Coronary artery (tissue), 2 donors: ENCODE measurements at regions not wholly inside any gene's neighbourhood (a gene's known extent, or its start where the extent isn't known, plus 50 kb on each side); places are given as distances from the start of the nearest gene placed in this dataset.

Experiments
- DNase-seq: peaks from one replicate; pipeline ENCODE4 v3.0.0-alpha.2; 2017; ENCODE audit warnings: low spot score
- H3K27ac ChIP-seq, 2 donors: fragments of 200-600 bp; sonication (generic); one replicate each; pipeline ENCODE4 v1.5.1; 2016 to 2019
- H3K4me3 ChIP-seq: fragments of 200-600 bp; sonication (generic); 2 replicates; pipeline ENCODE4 v1.5.1; 2016; ENCODE audit warnings: mild to moderate bottlenecking, moderate library complexity
- TF ChIP-seq, protein P1 (sequence below): fragments of 200-600 bp; sonication (generic); IDR thresholded peaks from one replicate; pipeline ENCODE4 v1.5.1; 2019; ENCODE audit warnings: antibody characterized with exemption

DNA sequence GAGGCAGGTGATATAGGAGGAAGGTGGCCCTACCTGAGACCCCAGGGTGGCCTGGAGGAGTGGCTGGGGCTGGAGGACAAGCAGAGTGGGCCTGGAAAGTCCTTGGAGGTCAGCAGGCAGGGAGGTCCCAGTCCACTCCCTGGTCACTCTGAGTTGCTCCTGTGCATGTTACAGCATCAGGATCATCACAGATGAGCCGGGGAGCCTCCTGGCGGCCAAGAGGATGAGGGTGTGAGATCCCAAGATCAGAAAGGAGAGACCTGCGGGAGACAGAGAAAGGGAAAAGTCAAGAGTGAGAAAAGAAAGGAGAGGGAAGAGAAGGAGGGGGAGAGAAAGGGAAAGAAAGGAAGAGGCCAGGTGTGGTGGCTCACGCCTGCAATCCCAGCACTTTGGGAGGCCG, 71.7 kb downstream of the MRM1 start:
- Histone ChIP-seq H3K4me3 (no peak overlapping the region), H3K27ac (no peak overlapping the region)
- TF ChIP-seq, protein P1, sequence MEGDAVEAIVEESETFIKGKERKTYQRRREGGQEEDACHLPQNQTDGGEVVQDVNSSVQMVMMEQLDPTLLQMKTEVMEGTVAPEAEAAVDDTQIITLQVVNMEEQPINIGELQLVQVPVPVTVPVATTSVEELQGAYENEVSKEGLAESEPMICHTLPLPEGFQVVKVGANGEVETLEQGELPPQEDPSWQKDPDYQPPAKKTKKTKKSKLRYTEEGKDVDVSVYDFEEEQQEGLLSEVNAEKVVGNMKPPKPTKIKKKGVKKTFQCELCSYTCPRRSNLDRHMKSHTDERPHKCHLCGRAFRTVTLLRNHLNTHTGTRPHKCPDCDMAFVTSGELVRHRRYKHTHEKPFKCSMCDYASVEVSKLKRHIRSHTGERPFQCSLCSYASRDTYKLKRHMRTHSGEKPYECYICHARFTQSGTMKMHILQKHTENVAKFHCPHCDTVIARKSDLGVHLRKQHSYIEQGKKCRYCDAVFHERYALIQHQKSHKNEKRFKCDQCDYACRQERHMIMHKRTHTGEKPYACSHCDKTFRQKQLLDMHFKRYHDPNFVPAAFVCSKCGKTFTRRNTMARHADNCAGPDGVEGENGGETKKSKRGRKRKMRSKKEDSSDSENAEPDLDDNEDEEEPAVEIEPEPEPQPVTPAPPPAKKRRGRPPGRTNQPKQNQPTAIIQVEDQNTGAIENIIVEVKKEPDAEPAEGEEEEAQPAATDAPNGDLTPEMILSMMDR = no peak
- DNase-seq = no peak

DNA sequence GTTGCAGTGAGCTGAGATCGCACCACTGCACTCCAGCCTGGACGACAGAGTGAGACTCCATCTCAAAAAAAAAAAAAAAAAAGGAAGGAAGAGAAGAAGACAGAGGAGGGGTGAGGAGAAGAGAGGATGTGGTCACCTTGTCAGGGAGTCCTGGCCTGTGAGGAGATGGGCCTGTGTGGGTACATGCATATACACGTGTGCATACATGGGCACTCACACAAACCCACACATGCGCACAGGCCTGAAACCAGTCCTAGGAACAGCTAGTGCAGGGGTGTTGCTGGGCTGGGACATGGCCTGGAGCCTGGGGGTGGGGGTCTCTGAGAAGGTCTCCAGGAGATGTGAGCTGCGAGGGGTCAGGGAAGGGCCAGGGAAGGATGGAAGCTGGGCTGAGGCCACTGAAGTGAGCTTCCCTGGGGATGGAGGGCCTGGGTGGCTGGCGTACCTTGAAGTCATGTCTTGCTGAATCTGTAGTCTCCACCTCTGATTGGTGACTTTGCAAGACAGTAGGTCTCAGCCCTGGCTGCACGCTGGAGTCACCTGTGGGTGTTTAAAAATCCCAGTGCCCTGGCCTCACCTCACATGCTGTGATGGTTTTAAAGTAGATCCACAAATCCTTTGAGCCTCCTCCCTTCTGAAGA, 72.4 kb downstream of the MRM1 start:
- Histone ChIP-seq H3K4me3 (no peak overlapping the region), H3K27ac (no peak overlapping the region)
- no peak for DNase-seq
- TF ChIP-seq, protein P1 = no peak

DNA sequence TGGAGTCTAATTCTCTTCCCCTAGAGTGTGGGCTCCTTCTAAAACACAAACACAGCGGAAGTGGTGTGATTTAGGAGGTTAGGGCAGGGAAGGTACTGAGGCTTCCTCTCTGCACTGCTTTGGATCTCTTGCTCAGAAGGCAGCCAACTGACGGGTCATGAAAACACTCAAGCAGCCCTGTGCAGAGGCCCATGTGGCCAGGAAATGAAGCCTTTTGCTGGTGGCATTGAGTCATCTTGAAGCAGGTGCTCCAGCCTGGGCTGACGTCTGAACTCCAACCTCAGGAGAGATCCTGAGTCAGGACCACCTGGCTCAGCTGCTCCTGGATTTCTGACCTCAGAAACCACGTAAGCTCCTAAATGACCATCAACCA, 72.9 kb downstream of the MRM1 start:
- no peak for DNase-seq
- no peak overlapping the region for H3K4me3 ChIP-seq
- TF ChIP-seq, protein P1 = no peak
- H3K27ac ChIP-seq = no peak overlapping the region

DNA sequence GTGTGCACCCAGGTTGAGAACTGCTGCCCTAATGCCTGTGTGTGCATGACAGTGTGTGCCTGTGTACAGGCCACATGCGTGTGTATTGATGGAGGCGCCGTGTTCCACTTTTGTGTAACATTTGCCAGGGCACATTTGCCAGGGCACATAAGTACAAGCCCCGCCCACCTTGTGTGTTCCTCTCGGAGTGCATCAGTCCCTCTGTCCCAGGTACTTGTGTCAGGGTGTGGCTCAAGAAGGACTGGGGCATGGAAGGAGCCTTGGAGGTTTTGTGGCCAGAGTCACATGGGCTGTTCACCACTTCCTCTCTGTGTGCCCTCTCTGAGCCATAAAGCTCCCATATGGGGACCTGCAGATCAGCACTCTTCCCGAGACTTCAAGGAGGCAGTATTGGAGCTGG, 73.9 kb downstream of the MRM1 start:
- DNase-seq = no peak
- TF ChIP-seq, protein P1 = no peak
- H3K4me3 ChIP-seq = no peak overlapping the region
- H3K27ac ChIP-seq = no peak overlapping the region

DNA sequence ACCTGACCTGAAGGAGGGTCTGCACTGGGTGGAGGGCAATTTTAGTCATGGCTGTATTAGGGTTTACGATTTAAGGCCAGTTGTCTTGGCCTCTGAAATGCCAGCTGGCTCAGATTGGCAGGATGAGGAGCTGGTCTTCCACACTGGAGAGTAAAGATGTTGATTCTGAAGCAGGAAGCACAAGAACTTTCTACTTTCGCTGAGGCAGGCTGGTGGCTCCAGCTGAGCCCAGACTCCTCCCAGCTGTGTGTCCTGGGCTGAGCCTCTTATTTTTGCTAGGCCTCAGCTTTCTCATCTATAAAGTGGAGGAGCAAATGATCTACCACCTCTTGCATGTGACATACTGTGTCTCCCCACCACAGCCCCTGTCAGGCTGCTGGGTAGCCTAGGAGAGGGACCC, 74.4 kb downstream of the MRM1 start:
- no peak overlapping the region for H3K27ac ChIP-seq
- no peak overlapping the region for H3K4me3 ChIP-seq
- no peak for DNase-seq
- TF ChIP-seq, protein P1 = no peak

DNA sequence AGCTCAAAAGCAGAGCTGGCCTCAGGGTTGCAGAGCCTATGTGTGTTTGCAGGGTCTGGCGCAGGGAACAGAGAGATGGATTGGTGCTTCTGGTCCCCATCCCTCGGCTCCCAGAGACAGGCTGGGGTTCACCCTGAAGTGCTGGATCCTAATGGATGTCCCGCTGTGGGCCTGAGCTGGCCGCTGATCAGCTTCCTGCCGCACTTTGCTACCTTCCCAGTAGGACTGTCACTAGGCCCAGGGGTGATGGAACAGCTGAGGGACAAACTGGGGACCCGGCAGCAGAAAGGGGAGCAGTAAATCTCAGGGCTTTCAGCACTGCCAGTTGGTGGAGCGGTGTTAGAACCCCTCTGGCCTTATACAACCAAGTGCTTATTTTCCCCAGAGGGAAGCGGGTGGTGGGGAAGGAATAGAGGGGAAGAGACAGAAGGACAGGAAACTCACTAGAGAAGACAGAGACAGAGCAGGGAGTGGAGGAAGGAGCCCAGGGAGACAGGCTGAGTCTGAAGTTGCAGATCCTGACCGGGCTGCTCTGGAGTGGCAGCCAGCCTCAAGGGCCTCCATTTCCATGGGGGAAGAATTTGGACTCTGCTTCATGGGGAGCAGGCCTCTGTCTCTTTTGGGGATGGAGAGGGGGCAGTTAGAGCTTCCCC, 78.6 kb downstream of the MRM1 start:
- DNase-seq = no peak
- Histone ChIP-seq H3K4me3 (no peak overlapping the region), H3K27ac (no peak overlapping the region)
- TF ChIP-seq, protein P1 = no peak

DNA sequence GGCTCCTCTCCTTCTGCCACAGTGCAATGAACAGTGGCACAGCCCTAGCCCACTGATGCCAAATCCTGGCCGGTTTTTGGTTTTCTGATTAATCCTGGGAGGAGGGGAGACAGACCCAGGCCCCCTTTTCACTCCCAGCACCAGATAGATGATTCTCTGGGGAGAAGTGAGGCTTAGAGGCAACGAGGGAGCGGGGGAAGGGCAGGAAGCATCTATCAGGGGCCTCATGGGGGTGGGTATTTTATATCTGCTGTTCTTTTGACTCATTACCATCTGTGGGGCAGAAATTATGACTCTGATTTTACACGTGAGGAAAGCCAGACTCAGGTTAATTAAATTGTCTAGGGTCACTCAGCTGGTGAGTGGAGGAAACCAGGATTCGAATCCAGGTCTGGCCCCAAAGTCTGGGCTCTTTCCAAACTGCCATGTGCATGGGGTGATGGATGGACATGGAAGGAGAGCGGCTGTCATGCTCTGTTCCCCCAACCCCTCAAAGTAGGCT, 79.4 kb downstream of the MRM1 start:
- no peak overlapping the region for H3K27ac ChIP-seq
- TF ChIP-seq, protein P1 = no peak

More for the DNA sequence above, 79.4 kb downstream of the MRM1 start:
- no peak overlapping the region for H3K4me3 ChIP-seq
- DNase-seq = no peak
